Adrenal gland (tissue), 9 donors: ENCODE measurements at regions not wholly inside any gene's neighbourhood (a gene's known extent, or its start where the extent isn't known, plus 50 kb on each side); places are given as distances from the start of the nearest gene placed in this dataset.

Experiments
- DNase-seq, 7 donors: peaks; one replicate each; pipeline ENCODE4 v3.0.0-alpha.2; 2019 to 2020
- H3K27ac ChIP-seq, 5 donors: fragments of 200-600 bp; sonication (generic) in 4 of 5; 1 replicate in 3 of 5; 2 replicates in 2 of 5; pipeline versions ENCODE4 v1.5.1 to v1.8.0; 2016 to 2020; ENCODE audit warnings: mild to moderate bottlenecking in 1 of 5
- H3K27me3 ChIP-seq: fragments of 200-600 bp; 2 replicates; pipeline ENCODE4 v1.8.0; 2021
- H3K36me3 ChIP-seq, 2 donors: fragments of 200-600 bp; replicated peaks in 1 of 2; 1 replicate in 1 of 2; 2 replicates in 1 of 2; pipeline versions ENCODE4 v1.5.1 to v1.8.0; 2018 to 2022
- H3K4me1 ChIP-seq, 2 donors: fragments of 200-600 bp; replicated peaks in 1 of 2; 1 replicate in 1 of 2; 2 replicates in 1 of 2; pipeline versions ENCODE4 v1.5.1 to v1.8.0; 2018 to 2021
- H3K4me3 ChIP-seq, 4 donors: fragments of 200-600 bp; sonication (generic) in 3 of 4; one replicate each; pipeline ENCODE4 v1.5.1; 2016 to 2018
- H3K9me3 ChIP-seq, 3 donors: fragments of 200-600 bp; sonication (generic) in 1 of 3; replicated peaks in 1 of 3; 1 replicate in 2 of 3; 2 replicates in 1 of 3; pipeline versions ENCODE4 v1.5.1 to v1.8.0; 2016 to 2021
- POLR2A ChIP-seq, 2 donors: fragments of 450-650 bp; IDR thresholded peaks; one replicate each; pipeline ENCODE4 v1.6.1; 2017; ENCODE audit warnings: antibody characterized with exemption in 2 of 2, mild to moderate bottlenecking in 2 of 2, moderate library complexity in 1 of 2
- WGBS, 4 donors: extraction: QIAGEN DNeasy Blood & Tissue Kit in 2 of 4; methylation state at CpG; one replicate each; pipeline versions ENCODE4 v1.1.5 to v1.1.7; 2013 to 2017; 5-methylcytosine and 5-hydroxymethylcytosine counted together
- intact Hi-C, 2 donors: fragments of 100-400 bp; cut with DNase I; formaldehyde crosslinking; loops; one replicate each; pipeline versions ENCODE4 v1.14.1 to v1.15.0; 2022 to 2023
- TF ChIP-seq, protein P1 (sequence below), 6 experiments: fragments of 450-650 bp in 4 of 6; fragments of 200-600 bp in 2 of 6; sonication (generic) in 1 of 6; IDR thresholded peaks; 1 replicate in 5 of 6; 2 replicates in 1 of 6; pipeline versions ENCODE4 v1.5.1 to v1.8.0; 2016 to 2021; ENCODE audit warnings: antibody characterized with exemption in 6 of 6, mild to moderate bottlenecking in 2 of 6, moderate library complexity in 1 of 6
- donor health status: healthy with polysubstance abuse.
- donor health status: Bipolar disorder and iron deficiency.
- donor health status: DM: yes; HTN: yes; CAD: no.
- donor health status: DM: no; HTN: no; CAD: no.
- donor health status: DM: no; HTN: no; CAD: no.

DNA sequence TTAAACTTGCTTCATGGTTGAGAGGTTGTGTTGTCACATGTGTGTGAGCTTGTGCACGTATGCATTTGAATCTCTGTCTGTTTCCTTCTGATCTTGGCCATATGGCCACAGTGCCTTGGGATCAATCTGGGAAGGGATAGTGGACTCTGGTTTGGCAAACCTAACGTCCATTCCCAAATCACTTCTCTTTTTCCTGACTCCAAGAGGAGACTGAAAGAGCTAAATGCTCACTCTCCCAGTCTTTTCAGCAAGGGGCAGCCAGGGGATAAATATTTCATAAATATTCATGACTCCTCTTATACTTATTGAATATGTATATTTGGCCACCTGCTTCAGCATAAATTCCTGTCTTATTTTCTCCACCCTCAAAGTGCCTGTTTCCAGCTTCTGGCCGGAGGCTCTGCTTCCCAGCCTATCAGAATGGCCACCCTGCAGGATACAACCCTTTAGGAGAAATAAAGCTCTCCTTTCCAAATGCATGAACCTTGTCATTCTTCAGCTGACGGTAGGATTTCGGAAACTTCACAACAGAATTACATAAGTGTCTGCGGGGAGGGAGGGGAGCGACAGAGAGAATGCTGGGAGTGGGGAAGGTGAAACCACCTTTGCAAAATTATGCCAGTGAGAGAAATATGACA lies 112.2 kb upstream of the COPS8 start:
- no peak for DNase-seq
- WGBS, 4 donors, result 82 to 87% (median 84%) methylated on average over 7 of the region's 7 CpGs
- Histone ChIP-seq H3K27me3 (peaks cover 4% of the 10 kb centered on the region), H3K4me1 (no peaks in the 10 kb centered on the region), H3K36me3 (no peaks in the 10 kb centered on the region), H3K9me3 (no peaks in the 10 kb centered on the region), H3K4me3 (no peak overlapping the region), H3K27ac (no peak overlapping the region)
- TF ChIP-seq, protein P1, sequence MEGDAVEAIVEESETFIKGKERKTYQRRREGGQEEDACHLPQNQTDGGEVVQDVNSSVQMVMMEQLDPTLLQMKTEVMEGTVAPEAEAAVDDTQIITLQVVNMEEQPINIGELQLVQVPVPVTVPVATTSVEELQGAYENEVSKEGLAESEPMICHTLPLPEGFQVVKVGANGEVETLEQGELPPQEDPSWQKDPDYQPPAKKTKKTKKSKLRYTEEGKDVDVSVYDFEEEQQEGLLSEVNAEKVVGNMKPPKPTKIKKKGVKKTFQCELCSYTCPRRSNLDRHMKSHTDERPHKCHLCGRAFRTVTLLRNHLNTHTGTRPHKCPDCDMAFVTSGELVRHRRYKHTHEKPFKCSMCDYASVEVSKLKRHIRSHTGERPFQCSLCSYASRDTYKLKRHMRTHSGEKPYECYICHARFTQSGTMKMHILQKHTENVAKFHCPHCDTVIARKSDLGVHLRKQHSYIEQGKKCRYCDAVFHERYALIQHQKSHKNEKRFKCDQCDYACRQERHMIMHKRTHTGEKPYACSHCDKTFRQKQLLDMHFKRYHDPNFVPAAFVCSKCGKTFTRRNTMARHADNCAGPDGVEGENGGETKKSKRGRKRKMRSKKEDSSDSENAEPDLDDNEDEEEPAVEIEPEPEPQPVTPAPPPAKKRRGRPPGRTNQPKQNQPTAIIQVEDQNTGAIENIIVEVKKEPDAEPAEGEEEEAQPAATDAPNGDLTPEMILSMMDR (IDR thresholded peaks at IDR 0.05), result no peak
- no peak for TF ChIP-seq POLR2A (IDR thresholded peaks at IDR 0.05)
- intact Hi-C loops, result no loop called here

DNA sequence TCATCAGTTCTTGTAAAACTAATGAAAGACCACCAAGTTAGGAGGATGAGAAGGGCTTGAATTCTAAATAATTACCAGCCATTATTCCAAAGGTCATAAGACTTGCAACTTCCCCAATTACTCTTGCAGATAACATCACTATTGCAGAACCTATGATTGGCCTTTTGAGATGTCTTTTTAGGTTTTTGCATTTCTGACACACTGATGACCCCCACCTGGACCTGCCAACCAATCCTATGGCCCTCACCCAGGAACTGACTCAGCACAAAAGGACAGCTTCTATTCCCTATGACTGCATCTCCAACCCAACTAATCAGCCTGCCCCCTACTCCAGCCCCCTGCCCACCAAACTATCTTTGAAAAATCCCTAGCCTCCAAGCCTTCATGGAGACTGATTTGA lies 111.5 kb upstream of the COPS8 start:
- no peaks in the 10 kb centered on the region for H3K36me3 ChIP-seq
- intact Hi-C loops, result no loop called here
- no peaks in the 10 kb centered on the region for H3K4me1 ChIP-seq
- no peak overlapping the region for H3K27ac ChIP-seq
- no peak for TF ChIP-seq POLR2A (IDR thresholded peaks at IDR 0.05)
- TF ChIP-seq, protein P1 (IDR thresholded peaks at IDR 0.05), result no peak
- DNase-seq, result no peak
- peaks cover 4% of the 10 kb centered on the region for H3K27me3 ChIP-seq
- H3K4me3 ChIP-seq, result no peak overlapping the region
- H3K9me3 ChIP-seq, result no peaks in the 10 kb centered on the region

DNA sequence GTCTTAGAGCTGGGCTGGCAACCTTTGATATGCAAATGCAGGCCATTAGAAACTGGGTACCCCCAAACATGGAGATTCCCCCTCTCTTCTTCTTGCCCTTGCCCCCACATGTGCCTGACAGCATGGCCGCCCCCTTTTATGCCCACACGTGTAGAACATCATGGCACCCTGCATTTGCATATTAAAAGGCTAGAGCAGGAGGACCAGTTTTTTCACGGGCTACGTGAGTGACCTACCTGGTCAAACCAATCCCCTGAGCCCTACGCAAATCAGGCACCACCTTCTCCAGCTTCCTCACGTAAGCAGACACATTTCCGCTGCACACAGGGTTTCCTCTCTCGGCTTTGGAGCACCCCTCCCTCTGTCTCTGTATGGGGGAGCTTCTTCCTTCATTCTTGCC lies 110.9 kb upstream of the COPS8 start:
- H3K36me3 ChIP-seq, result no peaks in the 10 kb centered on the region
- intact Hi-C loops, result no loop called here
- peak in 1 of 7 donors; percentile 40 for DNase-seq
- no peak overlapping the region for H3K4me3 ChIP-seq
- WGBS, 4 donors, result 72 to 96% (median 94%) methylated on average over 8 of the region's 8 CpGs
- no peaks in the 10 kb centered on the region for H3K4me1 ChIP-seq
- peaks cover 4% of the 10 kb centered on the region for H3K27me3 ChIP-seq
- no peak for TF ChIP-seq POLR2A (IDR thresholded peaks at IDR 0.05)
- TF ChIP-seq, protein P1 (IDR thresholded peaks at IDR 0.05), result no peak
- no peak overlapping the region for H3K27ac ChIP-seq
- no peaks in the 10 kb centered on the region for H3K9me3 ChIP-seq

DNA sequence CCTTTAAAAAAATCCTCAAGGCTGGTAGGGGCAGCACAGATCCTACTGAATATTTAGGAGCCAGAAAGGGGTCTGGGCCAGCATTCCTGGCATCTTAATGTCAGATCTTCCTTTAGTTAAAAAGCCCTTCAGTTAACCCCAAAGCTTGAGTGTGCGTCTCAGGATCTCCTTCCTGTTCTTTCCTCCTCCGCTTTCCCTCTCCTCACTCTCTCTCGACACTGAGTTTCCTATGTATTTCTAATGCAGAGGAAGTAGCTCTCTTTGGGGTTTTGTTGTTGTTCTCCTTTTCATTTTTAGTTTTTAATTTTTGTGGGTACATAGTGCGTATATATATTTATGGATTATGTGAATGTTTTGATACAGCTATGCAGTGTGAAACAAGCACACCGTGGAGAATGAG lies 109.9 kb upstream of the COPS8 start:
- Histone ChIP-seq H3K27me3 (peaks cover 4% of the 10 kb centered on the region), H3K27ac (peak overlapping the region in 1 of 5 donors; percentile 24), H3K4me1 (no peaks in the 10 kb centered on the region), H3K36me3 (no peaks in the 10 kb centered on the region), H3K9me3 (no peaks in the 10 kb centered on the region), H3K4me3 (no peak overlapping the region)
- intact Hi-C loops, result no loop called here
- no peak for DNase-seq
- no peak for TF ChIP-seq POLR2A (IDR thresholded peaks at IDR 0.05)
- TF ChIP-seq, protein P1 (IDR thresholded peaks at IDR 0.05), result no peak
- WGBS, 4 donors, result 69 to 90% (median 85%) methylated on average over 5 of the region's 5 CpGs
